ENCODE measurements at regions not wholly inside any gene's neighbourhood (a gene's known extent, or its start where the extent isn't known, plus 50 kb on each side); places are given as distances from the start of the nearest gene placed in this dataset.

DNA sequence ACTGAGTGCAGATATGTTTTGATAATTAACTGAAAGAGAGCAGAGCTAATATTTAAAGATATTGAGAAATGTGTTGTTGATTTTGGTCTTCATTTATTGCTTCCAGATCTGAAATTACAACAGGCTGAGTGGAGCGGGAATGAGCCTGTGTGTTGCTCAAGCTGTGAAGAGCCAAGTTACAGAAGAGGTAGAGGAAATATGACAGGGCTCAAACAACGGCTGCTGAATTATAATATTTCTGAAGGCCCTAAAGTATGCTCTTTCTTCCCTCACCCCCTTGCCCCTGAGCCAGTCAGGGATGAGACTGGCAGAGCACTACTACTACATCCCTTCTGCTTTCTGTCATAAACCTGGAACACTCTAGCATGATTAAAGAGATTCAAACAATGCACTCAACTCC lies 115.6 kb downstream of the FANCF start:
- TF ChIP-seq, protein P1, sequence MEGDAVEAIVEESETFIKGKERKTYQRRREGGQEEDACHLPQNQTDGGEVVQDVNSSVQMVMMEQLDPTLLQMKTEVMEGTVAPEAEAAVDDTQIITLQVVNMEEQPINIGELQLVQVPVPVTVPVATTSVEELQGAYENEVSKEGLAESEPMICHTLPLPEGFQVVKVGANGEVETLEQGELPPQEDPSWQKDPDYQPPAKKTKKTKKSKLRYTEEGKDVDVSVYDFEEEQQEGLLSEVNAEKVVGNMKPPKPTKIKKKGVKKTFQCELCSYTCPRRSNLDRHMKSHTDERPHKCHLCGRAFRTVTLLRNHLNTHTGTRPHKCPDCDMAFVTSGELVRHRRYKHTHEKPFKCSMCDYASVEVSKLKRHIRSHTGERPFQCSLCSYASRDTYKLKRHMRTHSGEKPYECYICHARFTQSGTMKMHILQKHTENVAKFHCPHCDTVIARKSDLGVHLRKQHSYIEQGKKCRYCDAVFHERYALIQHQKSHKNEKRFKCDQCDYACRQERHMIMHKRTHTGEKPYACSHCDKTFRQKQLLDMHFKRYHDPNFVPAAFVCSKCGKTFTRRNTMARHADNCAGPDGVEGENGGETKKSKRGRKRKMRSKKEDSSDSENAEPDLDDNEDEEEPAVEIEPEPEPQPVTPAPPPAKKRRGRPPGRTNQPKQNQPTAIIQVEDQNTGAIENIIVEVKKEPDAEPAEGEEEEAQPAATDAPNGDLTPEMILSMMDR (IDR thresholded peaks at IDR 0.05; ENCODE audit: insufficient read depth, low read depth, low read length, missing control alignments) = no peak
- no peak overlapping the region for H3K4me3 ChIP-seq (ENCODE audit: low read length)
- peak; percentile 41 for DNase-seq (ENCODE audit: low read depth)

DNA sequence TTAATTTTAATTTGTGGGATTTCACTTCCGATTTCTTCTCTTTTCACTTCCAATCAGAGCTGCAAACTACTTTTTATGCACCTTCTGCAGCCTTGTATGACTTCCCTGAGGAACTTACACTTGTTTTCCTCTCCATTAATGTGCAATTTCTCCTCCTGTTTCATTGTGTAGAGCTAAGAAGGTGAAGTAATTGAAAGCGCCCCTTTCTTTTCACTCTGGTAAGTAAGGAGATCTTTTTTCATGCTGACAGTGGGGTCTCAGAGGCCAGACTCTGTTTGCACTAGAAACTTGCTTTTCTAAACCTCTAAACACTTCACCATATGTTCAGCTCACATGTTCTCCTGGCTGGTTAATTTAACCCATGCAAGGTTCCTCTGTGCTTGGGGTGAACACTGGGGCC lies 117.0 kb downstream of the FANCF start:
- no peak overlapping the region for H3K4me3 ChIP-seq (ENCODE audit: low read length)
- no peak for DNase-seq (ENCODE audit: low read depth)
- TF ChIP-seq, protein P1 (IDR thresholded peaks at IDR 0.05; ENCODE audit: insufficient read depth, low read depth, low read length, missing control alignments) = no peak

DNA sequence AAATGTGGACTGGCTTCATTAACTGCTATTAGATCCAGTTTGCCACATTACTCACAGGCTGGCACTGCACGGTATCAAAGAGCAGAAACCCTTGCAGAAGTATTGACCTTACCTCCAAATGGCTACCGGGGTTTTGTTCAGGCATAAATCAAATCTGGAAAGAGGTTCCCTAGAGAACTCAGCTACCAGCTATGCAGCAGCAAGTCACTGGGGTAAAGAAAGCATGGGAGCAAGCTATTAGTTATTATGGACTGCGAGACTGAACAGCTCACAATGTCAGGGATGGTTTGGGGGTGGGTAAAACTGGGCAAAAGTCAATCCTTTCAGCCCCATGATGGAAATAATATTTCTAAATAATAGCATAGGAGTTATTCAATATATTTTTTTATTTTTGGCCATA lies 128.1 kb downstream of the FANCF start:
- DNase-seq (ENCODE audit: low read depth) = no peak
- H3K4me3 ChIP-seq (ENCODE audit: low read length) = no peak overlapping the region
- TF ChIP-seq, protein P1 (IDR thresholded peaks at IDR 0.05; ENCODE audit: insufficient read depth, low read depth, low read length, missing control alignments) = no peak

DNA sequence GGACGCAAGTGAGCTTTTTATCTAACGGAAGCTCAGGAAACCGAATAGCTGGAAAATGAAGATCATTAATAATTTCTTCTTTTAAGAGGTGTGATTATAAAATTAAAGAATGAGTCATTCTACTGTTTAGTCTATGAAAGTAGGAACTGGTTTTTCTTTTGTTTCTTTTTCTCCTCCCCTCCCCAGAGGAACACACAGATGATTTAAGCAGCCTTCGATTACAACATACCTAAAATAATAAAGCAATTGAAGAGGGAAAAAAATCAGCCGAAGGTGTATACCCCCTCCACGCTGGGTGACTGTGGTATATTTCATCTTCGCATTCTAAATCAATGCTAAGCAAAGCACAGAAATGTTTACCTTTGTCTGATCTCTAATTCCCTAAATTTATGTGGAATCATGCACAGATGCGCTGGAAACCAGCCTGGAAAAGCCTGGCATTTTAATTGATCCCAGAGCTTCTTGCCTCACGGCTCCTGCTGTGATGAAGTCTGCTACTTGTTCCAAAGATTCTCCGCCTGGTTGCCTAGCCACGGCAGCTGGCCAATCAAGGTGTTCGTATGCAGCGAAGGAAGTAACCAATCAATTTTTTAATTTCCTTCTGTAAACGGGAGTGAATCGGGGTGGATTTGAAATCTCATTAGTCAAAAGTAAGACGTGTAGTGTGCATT lies 133.9 kb downstream of the FANCF start:
- TF ChIP-seq, protein P1 (IDR thresholded peaks at IDR 0.05; ENCODE audit: insufficient read depth, low read depth, low read length, missing control alignments) = no peak

DNA sequence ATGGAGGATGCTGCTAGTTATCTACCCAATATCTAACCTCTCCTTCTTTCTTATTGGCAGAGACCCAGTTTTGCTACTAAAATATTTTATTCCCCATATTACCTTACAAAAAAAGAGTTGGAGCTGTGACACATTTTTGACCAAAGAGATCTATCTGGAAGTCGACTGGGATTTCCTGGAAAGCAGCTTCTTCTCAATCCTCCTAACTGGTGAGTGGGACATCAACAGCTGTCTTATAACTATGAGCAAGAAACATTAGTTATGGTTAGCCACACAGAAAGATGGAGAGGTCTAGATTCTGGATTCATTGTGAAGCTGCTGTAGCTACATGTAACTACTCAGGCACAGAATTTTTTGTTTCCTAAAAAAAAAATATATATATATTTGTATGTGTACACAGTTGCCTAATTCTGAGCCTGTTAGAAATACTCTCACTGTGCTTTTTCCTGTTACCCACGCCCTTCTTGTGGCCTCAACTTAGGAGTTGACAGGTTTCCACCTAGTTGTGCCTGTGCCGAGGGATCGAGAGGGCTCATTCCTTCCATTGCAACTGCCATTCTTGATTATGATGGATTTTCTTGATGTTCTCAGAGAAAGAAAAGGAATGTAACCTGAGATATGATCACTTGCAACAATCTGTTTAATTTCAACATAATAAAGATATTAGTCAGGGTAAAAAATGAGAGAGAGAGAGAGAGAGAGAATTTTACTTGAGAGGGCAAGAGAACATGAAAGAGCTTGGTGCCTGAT lies 142.0 kb downstream of the SLC17A6 start:
- H3K4me3 ChIP-seq (ENCODE audit: low read length) = no peak overlapping the region
- TF ChIP-seq, protein P1 (IDR thresholded peaks at IDR 0.05; ENCODE audit: insufficient read depth, low read depth, low read length, missing control alignments) = no peak
- DNase-seq (ENCODE audit: low read depth) = no peak

More for the DNA sequence above, 133.9 kb downstream of the FANCF start:
- DNase-seq (ENCODE audit: low read depth) = peak; percentile 52
- no peak overlapping the region for H3K4me3 ChIP-seq (ENCODE audit: low read length)

DNA sequence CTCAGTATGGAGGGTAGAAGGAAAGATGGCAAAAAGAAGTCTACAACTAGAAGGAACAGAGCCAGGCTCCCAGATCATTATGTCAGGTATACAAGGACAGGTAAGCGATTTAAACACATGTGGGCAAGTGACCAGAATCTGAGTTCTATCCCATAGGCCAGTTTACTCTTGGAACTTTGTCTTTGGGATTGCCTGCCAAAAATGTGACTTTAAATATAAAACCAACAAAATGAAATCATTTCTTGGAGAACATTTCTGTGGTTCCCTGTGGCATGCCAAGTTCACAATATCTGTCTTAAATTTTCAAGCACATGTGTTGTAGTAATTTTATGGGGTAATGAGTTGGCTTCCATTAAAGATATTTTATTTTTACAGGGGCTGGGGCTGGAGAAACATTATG lies 141.0 kb downstream of the SLC17A6 start:
- H3K4me3 ChIP-seq (ENCODE audit: low read length) = no peak overlapping the region
- TF ChIP-seq, protein P1 (IDR thresholded peaks at IDR 0.05; ENCODE audit: insufficient read depth, low read depth, low read length, missing control alignments) = no peak
- no peak for DNase-seq (ENCODE audit: low read depth)
